ENCODE measurements at regions not wholly inside any gene's neighbourhood (a gene's known extent, or its start where the extent isn't known, plus 50 kb on each side); places are given as distances from the start of the nearest gene placed in this dataset.

GRCh38 chr2:120937686-120938044 lies 202.0 kb downstream of the GLI2 start:
- intact Hi-C loops (cut with DNase I) = no loop called here
- TF ChIP-seq EP300 (IDR thresholded peaks at IDR 0.05) (no peak), POLR2A (IDR thresholded peaks at IDR 0.05) (no peak), CTCF (IDR thresholded peaks at IDR 0.05) (no peak)
- Histone ChIP-seq H3K4me3 (no peak overlapping the region), H3K9me3 (no peaks in the 10 kb centered on the region), H3K27ac (peak overlapping the region in 1 of 2 donors; percentile 1), H3K36me3 (no peaks in the 10 kb centered on the region), H3K27me3 (no peaks in the 10 kb centered on the region), H3K4me1 (ENCODE audit: insufficient read depth) (peaks cover 55% of the 10 kb centered on the region)
- DNase-seq = peak in 4 of 5 donors; percentile 50 to 70 (median 56)
- 6 to 11% (median 7%) methylated on average over 6 of the region's 6 CpGs for WGBS, 3 donors

GRCh38 chr2:120938045-120938771 lies 202.5 kb downstream of the GLI2 start:
- no peaks in the 10 kb centered on the region for H3K27me3 ChIP-seq
- peak overlapping the region in 1 of 2 donors; percentile 1 for H3K27ac ChIP-seq
- peaks cover 52% of the 10 kb centered on the region for H3K4me1 ChIP-seq (ENCODE audit: insufficient read depth)
- intact Hi-C loops (cut with DNase I) = no loop called here
- WGBS, 3 donors = 19 to 21% (median 21%) methylated on average over 11 of the region's 11 CpGs
- no peaks in the 10 kb centered on the region for H3K9me3 ChIP-seq
- no peaks in the 10 kb centered on the region for H3K36me3 ChIP-seq
- H3K4me3 ChIP-seq = no peak overlapping the region
- no peak for TF ChIP-seq POLR2A (IDR thresholded peaks at IDR 0.05)
- no peak for TF ChIP-seq CTCF (IDR thresholded peaks at IDR 0.05)
- TF ChIP-seq EP300 (IDR thresholded peaks at IDR 0.05) = no peak
- no peak for DNase-seq

GRCh38 chr2:120939595-120940318 lies 204.1 kb downstream of the GLI2 start:
- Histone ChIP-seq H3K27me3 (no peaks in the 10 kb centered on the region), H3K9me3 (no peaks in the 10 kb centered on the region), H3K27ac (no peak overlapping the region), H3K4me3 (no peak overlapping the region), H3K36me3 (no peaks in the 10 kb centered on the region), H3K4me1 (ENCODE audit: insufficient read depth) (peaks cover 40% of the 10 kb centered on the region)
- TF ChIP-seq CTCF (IDR thresholded peaks at IDR 0.05) (no peak), EP300 (IDR thresholded peaks at IDR 0.05) (no peak), POLR2A (IDR thresholded peaks at IDR 0.05) (no peak)
- intact Hi-C loops (cut with DNase I) = no loop called here
- DNase-seq = no peak
- WGBS, 3 donors = 64 to 69% (median 69%) methylated on average over 9 of the region's 9 CpGs

- WGBS, 3 donors = 73 to 82% (median 76%) methylated on average over 1 of the region's 1 CpG
- no peaks in the 10 kb centered on the region for H3K9me3 ChIP-seq
- intact Hi-C loops (cut with DNase I) = no loop called here
- TF ChIP-seq EP300 (IDR thresholded peaks at IDR 0.05) (no peak), POLR2A (IDR thresholded peaks at IDR 0.05) (no peak), CTCF (IDR thresholded peaks at IDR 0.05) (no peak)
- H3K27me3 ChIP-seq = no peaks in the 10 kb centered on the region
- no peak overlapping the region for H3K4me3 ChIP-seq
- no peak for DNase-seq
- no peak overlapping the region for H3K27ac ChIP-seq
- no peaks in the 10 kb centered on the region for H3K36me3 ChIP-seq
- H3K4me1 ChIP-seq (ENCODE audit: insufficient read depth) = peaks cover 36% of the 10 kb centered on the region
These were observed 204.6 kb downstream of the GLI2 start for GRCh38 chr2:120940319-120940696.

Data from ovary (tissue), 7 donors.